Osteoblast (primary cell): ENCODE measurements at regions not wholly inside any gene's neighbourhood (a gene's known extent, or its start where the extent isn't known, plus 50 kb on each side); places are given as distances from the start of the nearest gene placed in this dataset.
"Not testable (repeated sequence)": the region's sequence is repeated elsewhere in the genome, so short reads cannot be mapped to it uniquely, and the experiment has no call there.

Experiments
- DNase-seq: peaks from one replicate; pipeline ENCODE4 v3.0.0; 2011; ENCODE audit warnings: low spot score, mixed read lengths; ENCODE audit not compliant: insufficient read length; ENCODE audit errors: missing footprints
- H2AFZ ChIP-seq: 2 replicates; pipeline ENCODE4 v1.6.0; 2011; ENCODE audit warnings: mild to moderate bottlenecking, low read length
- H3K27ac ChIP-seq: 2 replicates; pipeline ENCODE4 v1.5.1; 2011; ENCODE audit warnings: mild to moderate bottlenecking, low read depth, low read length, moderate library complexity
- H3K27me3 ChIP-seq: 2 replicates; pipeline ENCODE4 v1.6.0; 2012; ENCODE audit warnings: mild to moderate bottlenecking, control low read depth, inconsistent platforms, low read length, moderate library complexity; ENCODE audit not compliant: insufficient read depth
- H3K36me3 ChIP-seq: 2 replicates; pipeline ENCODE4 v1.5.1; 2011; ENCODE audit warnings: mild to moderate bottlenecking, low read length, control low read depth, moderate library complexity; ENCODE audit not compliant: insufficient read depth
- H3K4me1 ChIP-seq: 2 replicates; pipeline ENCODE4 v1.5.1; 2011; ENCODE audit warnings: mild to moderate bottlenecking, low read length, control low read depth, moderate library complexity; ENCODE audit not compliant: insufficient read depth
- H3K4me2 ChIP-seq: 2 replicates; pipeline ENCODE4 v1.6.0; 2011; ENCODE audit warnings: mild to moderate bottlenecking, low read length; ENCODE audit not compliant: insufficient read depth
- H3K4me3 ChIP-seq: fragments of 200-600 bp; sonication (generic); 3 replicates; pipeline ENCODE4 v1.5.1; 2012; ENCODE audit warnings: mild to moderate bottlenecking, low read length, inconsistent platforms; ENCODE audit not compliant: insufficient read depth
- H3K79me2 ChIP-seq: 2 replicates; pipeline ENCODE4 v1.6.0; 2012; ENCODE audit warnings: mild to moderate bottlenecking, low read length, control low read depth, inconsistent platforms; ENCODE audit not compliant: insufficient read depth
- H3K9me3 ChIP-seq: 2 replicates; pipeline ENCODE4 v1.5.1; 2011; ENCODE audit warnings: low read depth, low read length, control low read depth
- H4K20me1 ChIP-seq: 2 replicates; pipeline ENCODE4 v1.6.0; 2012; ENCODE audit warnings: mild to moderate bottlenecking, low read length, control low read depth; ENCODE audit not compliant: insufficient read depth
- CTCF ChIP-seq: IDR thresholded peaks from 2 replicates; pipeline ENCODE4 v1.5.1; 2011; ENCODE audit warnings: mild to moderate bottlenecking, low read depth, low read length, moderate library complexity; ENCODE audit errors: extremely low read depth

- Histone ChIP-seq H3K27ac (no peak overlapping the region), H3K4me1 (no peaks in the 10 kb centered on the region), H4K20me1 (no peaks in the 10 kb centered on the region), H3K79me2 (no peaks in the 10 kb centered on the region), H3K27me3 (no peaks in the 10 kb centered on the region), H2AFZ (no peak overlapping the region), H3K4me3 (no peak overlapping the region), H3K36me3 (no peaks in the 10 kb centered on the region), H3K4me2 (no peak overlapping the region), H3K9me3 (no peaks in the 10 kb centered on the region)
- no peak for TF ChIP-seq CTCF
- DNase-seq = no peak
These were observed 266.4 kb upstream of the DAB2 start for GRCh38 chr5:39691136-39691535.

- H3K27me3 ChIP-seq = no peaks in the 10 kb centered on the region
- no peaks in the 10 kb centered on the region for H3K9me3 ChIP-seq
- no peaks in the 10 kb centered on the region for H4K20me1 ChIP-seq
- no peak overlapping the region for H3K4me3 ChIP-seq
- no peak overlapping the region for H3K4me2 ChIP-seq
- H3K36me3 ChIP-seq = no peaks in the 10 kb centered on the region
- no peak overlapping the region for H2AFZ ChIP-seq
- no peak for DNase-seq
- TF ChIP-seq CTCF = no peak
- H3K4me1 ChIP-seq = no peaks in the 10 kb centered on the region
- H3K27ac ChIP-seq = no peak overlapping the region
- no peaks in the 10 kb centered on the region for H3K79me2 ChIP-seq
These were observed 265.1 kb upstream of the DAB2 start for GRCh38 chr5:39689919-39690318.

GRCh38 chr5:39687924-39688323 lies 263.1 kb upstream of the DAB2 start:
- not testable (repeated sequence) for H3K36me3 ChIP-seq, DNase-seq, H3K79me2 ChIP-seq, H3K27me3 ChIP-seq, H3K9me3 ChIP-seq, H3K4me1 ChIP-seq, H2AFZ ChIP-seq, H4K20me1 ChIP-seq, H3K4me2 ChIP-seq, H3K27ac ChIP-seq, H3K4me3 ChIP-seq

GRCh38 chr5:39680213-39680612 lies 255.4 kb upstream of the DAB2 start:
- Histone ChIP-seq H3K79me2 (no peaks in the 10 kb centered on the region), H3K4me1 (no peaks in the 10 kb centered on the region), H3K4me3 (no peak overlapping the region), H3K27me3 (peaks cover 4% of the 10 kb centered on the region), H3K4me2 (no peak overlapping the region), H3K27ac (no peak overlapping the region), H2AFZ (no peak overlapping the region), H3K9me3 (no peaks in the 10 kb centered on the region), H4K20me1 (no peaks in the 10 kb centered on the region), H3K36me3 (no peaks in the 10 kb centered on the region)
- DNase-seq = no peak
- no peak for TF ChIP-seq CTCF

- no peaks in the 10 kb centered on the region for H4K20me1 ChIP-seq
- TF ChIP-seq CTCF = no peak
- no peaks in the 10 kb centered on the region for H3K79me2 ChIP-seq
- no peaks in the 10 kb centered on the region for H3K36me3 ChIP-seq
- H3K27ac ChIP-seq = no peak overlapping the region
- no peaks in the 10 kb centered on the region for H3K9me3 ChIP-seq
- H3K4me2 ChIP-seq = no peak overlapping the region
- peaks cover 4% of the 10 kb centered on the region for H3K27me3 ChIP-seq
- no peak for DNase-seq
- H3K4me3 ChIP-seq = no peak overlapping the region
- no peak overlapping the region for H2AFZ ChIP-seq
- H3K4me1 ChIP-seq = peaks cover 5% of the 10 kb centered on the region
These were observed 253.8 kb upstream of the DAB2 start for GRCh38 chr5:39678534-39678933.
